Astrocyte (in vitro differentiated cells and primary cell): ENCODE measurements at regions not wholly inside any gene's neighbourhood (a gene's known extent, or its start where the extent isn't known, plus 50 kb on each side); places are given as distances from the start of the nearest gene placed in this dataset.

Experiments
- EZH2 ChIP-seq: IDR thresholded peaks from 2 replicates; pipeline ENCODE4 v1.6.1; 2012; ENCODE audit warnings: mild to moderate bottlenecking, low read length, inconsistent platforms; ENCODE audit not compliant: insufficient read depth
- TF ChIP-seq, protein P1 (sequence below): IDR thresholded peaks from 2 replicates; pipeline ENCODE4 v1.5.1; 2011; ENCODE audit warnings: low read depth, mild to moderate bottlenecking, inconsistent platforms, low read length, moderate library complexity; ENCODE audit not compliant: insufficient read depth

DNA sequence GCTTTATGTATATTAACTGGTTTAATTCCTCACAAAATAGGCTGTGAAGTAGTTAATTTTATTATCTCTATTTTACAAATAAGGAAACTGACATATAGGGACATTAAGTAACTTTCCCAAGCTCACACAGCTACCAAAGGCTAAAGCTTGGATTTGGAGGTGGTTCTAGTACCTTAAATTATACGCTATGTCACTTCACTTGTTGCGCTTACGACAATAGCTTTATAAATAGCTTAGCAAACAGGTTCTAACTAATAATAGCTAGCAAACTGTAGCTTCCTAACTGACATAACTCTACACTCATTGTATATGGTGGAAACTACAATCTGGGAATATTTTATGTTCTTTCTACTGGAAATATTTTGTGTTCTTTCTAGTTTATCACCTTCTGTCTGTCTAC lies 666.4 kb upstream of the CPEB2 start:
- TF ChIP-seq, protein P1, sequence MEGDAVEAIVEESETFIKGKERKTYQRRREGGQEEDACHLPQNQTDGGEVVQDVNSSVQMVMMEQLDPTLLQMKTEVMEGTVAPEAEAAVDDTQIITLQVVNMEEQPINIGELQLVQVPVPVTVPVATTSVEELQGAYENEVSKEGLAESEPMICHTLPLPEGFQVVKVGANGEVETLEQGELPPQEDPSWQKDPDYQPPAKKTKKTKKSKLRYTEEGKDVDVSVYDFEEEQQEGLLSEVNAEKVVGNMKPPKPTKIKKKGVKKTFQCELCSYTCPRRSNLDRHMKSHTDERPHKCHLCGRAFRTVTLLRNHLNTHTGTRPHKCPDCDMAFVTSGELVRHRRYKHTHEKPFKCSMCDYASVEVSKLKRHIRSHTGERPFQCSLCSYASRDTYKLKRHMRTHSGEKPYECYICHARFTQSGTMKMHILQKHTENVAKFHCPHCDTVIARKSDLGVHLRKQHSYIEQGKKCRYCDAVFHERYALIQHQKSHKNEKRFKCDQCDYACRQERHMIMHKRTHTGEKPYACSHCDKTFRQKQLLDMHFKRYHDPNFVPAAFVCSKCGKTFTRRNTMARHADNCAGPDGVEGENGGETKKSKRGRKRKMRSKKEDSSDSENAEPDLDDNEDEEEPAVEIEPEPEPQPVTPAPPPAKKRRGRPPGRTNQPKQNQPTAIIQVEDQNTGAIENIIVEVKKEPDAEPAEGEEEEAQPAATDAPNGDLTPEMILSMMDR = no peak
- TF ChIP-seq EZH2 = no peak
